AG04449 (cell line): ENCODE measurements at regions not wholly inside any gene's neighbourhood (a gene's known extent, or its start where the extent isn't known, plus 50 kb on each side); places are given as distances from the start of the nearest gene placed in this dataset.

ENCODE experiments used
- CTCF ChIA-PET: fragments of 350-600 bp; formaldehyde crosslinking; extraction: SDS; loops from one replicate; lab custom pipeline; 2021; ENCODE audit warnings: antibody characterized with exemption; lab: Yijun Ruan, JAX
- POLR2A ChIA-PET: fragments of 400-600, 350-600 bp; formaldehyde crosslinking; extraction: SDS; loops from one replicate; lab custom pipeline; 2020; ENCODE audit warnings: antibody characterized with exemption, inconsistent platforms; lab: Yijun Ruan, JAX
- DNase-seq: peaks from one replicate; pipeline ENCODE4 v3.0.0-alpha.2; 2010; ENCODE audit warnings: low read depth, low spot score
- H3K4me3 ChIP-seq: 2 replicates; pipeline ENCODE4 v1.5.1; 2011; ENCODE audit warnings: low read depth, mild to moderate bottlenecking, control low read depth, low read length
- CTCF ChIP-seq: IDR thresholded peaks from one replicate; pipeline ENCODE4 v1.5.1; 2011; ENCODE audit warnings: mild to moderate bottlenecking, moderate library complexity, low read length, control low read depth, inconsistent platforms; ENCODE audit not compliant: insufficient read depth; ENCODE audit errors: missing control alignments

GRCh38 chr5:147063943-147064342 lies 170.9 kb upstream of the STK32A start:
- H3K4me3 ChIP-seq: no peak overlapping the region
- no peak for TF ChIP-seq CTCF
- DNase-seq: no peak
- ChIA-PET CTCF (no interaction called here), POLR2A (no interaction called here)

- H3K4me3 ChIP-seq: no peak overlapping the region
- no peak for TF ChIP-seq CTCF
- CTCF ChIA-PET: no interaction called here
- POLR2A ChIA-PET: no interaction called here
- no peak for DNase-seq
These were observed 169.8 kb upstream of the STK32A start for GRCh38 chr5:147065071-147065470.

- CTCF ChIA-PET: interaction anchor here (0.6 kb wide), 1 partner anchor 53 kb away, joined by 3 read pairs; no protein-coding TSS in a partner anchor
- POLR2A ChIA-PET: no interaction called here
- no peak for TF ChIP-seq CTCF
- DNase-seq: no peak
- no peak overlapping the region for H3K4me3 ChIP-seq
These were observed 165.8 kb upstream of the STK32A start for GRCh38 chr5:147068998-147069397.

- CTCF ChIA-PET: no interaction called here
- no peak overlapping the region for H3K4me3 ChIP-seq
- no peak for DNase-seq
- TF ChIP-seq CTCF: no peak
- POLR2A ChIA-PET: no interaction called here
These were observed 162.2 kb upstream of the STK32A start for GRCh38 chr5:147072622-147073021.

- ChIA-PET CTCF (interaction anchor here (1.7 kb wide), 1 partner anchor 116 kb away, joined by 3 read pairs; no protein-coding TSS in a partner anchor), POLR2A (no interaction called here)
- no peak for TF ChIP-seq CTCF
- DNase-seq: no peak
- H3K4me3 ChIP-seq: no peak overlapping the region
These were observed 161.7 kb upstream of the STK32A start for GRCh38 chr5:147073098-147073497.

- CTCF ChIA-PET: no interaction called here
- no peak for TF ChIP-seq CTCF
- H3K4me3 ChIP-seq: no peak overlapping the region
- DNase-seq: no peak
- POLR2A ChIA-PET: no interaction called here
These were observed 159.6 kb upstream of the STK32A start for GRCh38 chr5:147075187-147075586.
